ENCODE measurements at regions not wholly inside any gene's neighbourhood (a gene's known extent, or its start where the extent isn't known, plus 50 kb on each side); places are given as distances from the start of the nearest gene placed in this dataset.

GRCh38 chr20:17062712-17063111 is 164.1 kb upstream of the PCSK2 start:
- Histone ChIP-seq H3K27me3 (replicated peaks; ENCODE audit: insufficient read depth, low read depth, low read length, poor library complexity) (no peaks in the 10 kb centered on the region), H3K4me1 (ENCODE audit: insufficient read depth, low read length, poor library complexity, severe bottlenecking) (peaks cover 6% of the 10 kb centered on the region), H3K9me3 (ENCODE audit: low read depth, low read length, poor library complexity, severe bottlenecking) (no peaks in the 10 kb centered on the region), H3K27ac (ENCODE audit: low read depth, low read length, poor library complexity, severe bottlenecking) (no peak overlapping the region), H3K36me3 (ENCODE audit: insufficient read depth, low read length, poor library complexity, severe bottlenecking) (no peaks in the 10 kb centered on the region), H3K4me3 (ENCODE audit: low read depth, low read length, poor library complexity, severe bottlenecking) (no peak overlapping the region)
- CTCF ChIA-PET = no interaction called here
- POLR2A ChIA-PET (ENCODE audit: low non-redundant PET) = no interaction called here
- BruUV-seq (replicated peaks) = no TSS peak
- DNase-seq (ENCODE audit: low spot score) = no peak
- intact Hi-C loops (cut with micrococcal nuclease; ENCODE audit: unreplicated experiment) = no loop called here
- TF ChIP-seq CTCF (conservative IDR thresholded peaks at IDR 0.05; ENCODE audit: low read depth, low read length) (no peak), EZH2 (IDR thresholded peaks at IDR 0.05; ENCODE audit: borderline replicate concordance, low read depth, low read length, poor library complexity, severe bottlenecking) (no peak)

- CTCF ChIA-PET = no interaction called here
- no peak for DNase-seq (ENCODE audit: low spot score)
- POLR2A ChIA-PET (ENCODE audit: low non-redundant PET) = no interaction called here
- Histone ChIP-seq H3K4me1 (ENCODE audit: insufficient read depth, low read length, poor library complexity, severe bottlenecking) (no peaks in the 10 kb centered on the region), H3K27ac (ENCODE audit: low read depth, low read length, poor library complexity, severe bottlenecking) (no peak overlapping the region), H3K4me3 (ENCODE audit: low read depth, low read length, poor library complexity, severe bottlenecking) (no peak overlapping the region), H3K9me3 (ENCODE audit: low read depth, low read length, poor library complexity, severe bottlenecking) (no peaks in the 10 kb centered on the region), H3K36me3 (ENCODE audit: insufficient read depth, low read length, poor library complexity, severe bottlenecking) (no peaks in the 10 kb centered on the region), H3K27me3 (replicated peaks; ENCODE audit: insufficient read depth, low read depth, low read length, poor library complexity) (no peaks in the 10 kb centered on the region)
- no TSS peak for BruUV-seq (replicated peaks)
- intact Hi-C loops (cut with micrococcal nuclease; ENCODE audit: unreplicated experiment) = no loop called here
- TF ChIP-seq CTCF (conservative IDR thresholded peaks at IDR 0.05; ENCODE audit: low read depth, low read length) = no peak
- no peak for TF ChIP-seq EZH2 (IDR thresholded peaks at IDR 0.05; ENCODE audit: borderline replicate concordance, low read depth, low read length, poor library complexity, severe bottlenecking)
Measured at GRCh38 chr20:17066902-17067301, 159.9 kb upstream of the PCSK2 start.

GRCh38 chr20:17068084-17068711 is 158.6 kb upstream of the PCSK2 start:
- ChIA-PET CTCF (no interaction called here), POLR2A (ENCODE audit: low non-redundant PET) (no interaction called here)
- H3K9me3 ChIP-seq (ENCODE audit: low read depth, low read length, poor library complexity, severe bottlenecking) = no peaks in the 10 kb centered on the region
- no peak overlapping the region for H3K4me3 ChIP-seq (ENCODE audit: low read depth, low read length, poor library complexity, severe bottlenecking)
- H3K27ac ChIP-seq (ENCODE audit: low read depth, low read length, poor library complexity, severe bottlenecking) = no peak overlapping the region
- no peak for TF ChIP-seq CTCF (conservative IDR thresholded peaks at IDR 0.05; ENCODE audit: low read depth, low read length)
- TF ChIP-seq EZH2 (IDR thresholded peaks at IDR 0.05; ENCODE audit: borderline replicate concordance, low read depth, low read length, poor library complexity, severe bottlenecking) = no peak
- H3K36me3 ChIP-seq (ENCODE audit: insufficient read depth, low read length, poor library complexity, severe bottlenecking) = no peaks in the 10 kb centered on the region
- no peaks in the 10 kb centered on the region for H3K4me1 ChIP-seq (ENCODE audit: insufficient read depth, low read length, poor library complexity, severe bottlenecking)
- intact Hi-C loops (cut with micrococcal nuclease; ENCODE audit: unreplicated experiment) = no loop called here
- no TSS peak for BruUV-seq (replicated peaks)
- no peaks in the 10 kb centered on the region for H3K27me3 ChIP-seq (replicated peaks; ENCODE audit: insufficient read depth, low read depth, low read length, poor library complexity)
- no peak for DNase-seq (ENCODE audit: low spot score)
